Neural cell (in vitro differentiated cells): ENCODE measurements at regions not wholly inside any gene's neighbourhood (a gene's known extent, or its start where the extent isn't known, plus 50 kb on each side); places are given as distances from the start of the nearest gene placed in this dataset.

Source experiments
- H2AFZ ChIP-seq: fragments of 200-600, 300-800 bp; sonication (generic), shearing (Covaris generic); 2 replicates; pipeline ENCODE4 v1.6.0; 2014; ENCODE audit warnings: low read depth, mild to moderate bottlenecking, antibody characterized with exemption, low read length, moderate library complexity
- H3F3A ChIP-seq: fragments of 200-600 bp; shearing (Covaris generic); 2 replicates; pipeline ENCODE4 v1.6.1; 2016; ENCODE audit warnings: mild to moderate bottlenecking, moderate library complexity, mixed read lengths, antibody characterized with exemption, low read length; ENCODE audit not compliant: insufficient read depth, poor library complexity, severe bottlenecking
- H3K27ac ChIP-seq: fragments of 200-600, 300-800 bp; sonication (generic), shearing (Covaris generic); 2 replicates; pipeline ENCODE4 v1.5.1; 2014; ENCODE audit warnings: mild to moderate bottlenecking, low read length, moderate library complexity
- H3K27me3 ChIP-seq: fragments of 300-800, 200-600 bp; sonication (generic), shearing (Covaris generic); 2 replicates; pipeline ENCODE4 v1.6.0; 2014; ENCODE audit warnings: mild to moderate bottlenecking, low read depth, low read length, moderate library complexity; ENCODE audit not compliant: insufficient read depth
- H3K36me3 ChIP-seq: fragments of 300-800, 200-600 bp; sonication (generic), shearing (Covaris generic); 2 replicates; pipeline ENCODE4 v1.5.1; 2014; ENCODE audit warnings: mild to moderate bottlenecking, antibody characterized with exemption, low read length, moderate library complexity; ENCODE audit not compliant: insufficient read depth
- H3K4me2 ChIP-seq: fragments of 300-800, 200-600 bp; sonication (generic), shearing (Covaris generic); 2 replicates; pipeline ENCODE4 v1.6.0; 2014; ENCODE audit warnings: mild to moderate bottlenecking, low read length
- H3K4me3 ChIP-seq: fragments of 300-800, 200-600 bp; sonication (generic), shearing (Covaris generic); 2 replicates; pipeline ENCODE4 v1.5.1; 2014; ENCODE audit warnings: mild to moderate bottlenecking, low read length, moderate library complexity
- H3K79me2 ChIP-seq: fragments of 200-600 bp; shearing (Covaris generic); replicated peaks from 2 replicates; pipeline ENCODE4 v1.6.0; 2014; ENCODE audit warnings: mild to moderate bottlenecking, low read length, moderate library complexity; ENCODE audit not compliant: insufficient read depth
- H3K9ac ChIP-seq: fragments of 300-800, 200-600 bp; sonication (generic), shearing (Covaris generic); 2 replicates; pipeline ENCODE4 v1.6.1; 2016; ENCODE audit warnings: mild to moderate bottlenecking, low read length, mixed read lengths
- H3K9me2 ChIP-seq: fragments of 200-600 bp; shearing (Covaris generic); 2 replicates; pipeline ENCODE4 v1.6.1; 2016; ENCODE audit warnings: mild to moderate bottlenecking, low read length, mixed read lengths; ENCODE audit not compliant: insufficient read depth
- H3K9me3 ChIP-seq: fragments of 200-600, 300-800 bp; sonication (generic), shearing (Covaris generic); 2 replicates; pipeline ENCODE4 v1.6.1; 2016; ENCODE audit warnings: mild to moderate bottlenecking, mixed run types, low read length, moderate library complexity, mixed read lengths
- H4K20me1 ChIP-seq: fragments of 200-600 bp; shearing (Covaris generic); 2 replicates; pipeline ENCODE4 v1.6.1; 2016; ENCODE audit warnings: mild to moderate bottlenecking, mixed run types; ENCODE audit not compliant: insufficient read depth
- CTCF ChIP-seq: fragments of 450-650 bp; IDR thresholded peaks from 2 replicates; pipeline ENCODE4 v1.5.1; 2014; ENCODE audit warnings: antibody characterized with exemption, mild to moderate bottlenecking, moderate library complexity; ENCODE audit not compliant: poor library complexity, severe bottlenecking
- EP300 ChIP-seq: fragments of 450-650 bp; conservative IDR thresholded peaks from 2 replicates; pipeline ENCODE4 v1.6.1; 2014; ENCODE audit warnings: antibody characterized with exemption, mild to moderate bottlenecking, moderate library complexity; ENCODE audit not compliant: poor library complexity, severe bottlenecking
- EZH2 ChIP-seq: fragments of 200-600, 300-800 bp; shearing (Covaris generic), sonication (generic); IDR thresholded peaks from 2 replicates; pipeline ENCODE4 v1.6.1; 2014; ENCODE audit warnings: antibody characterized with exemption, low read length, borderline replicate concordance, mild to moderate bottlenecking; ENCODE audit not compliant: insufficient read depth, poor library complexity, severe bottlenecking
- MXI1 ChIP-seq: fragments of 450-650 bp; conservative IDR thresholded peaks from 2 replicates; pipeline ENCODE4 v1.6.1; 2014; ENCODE audit warnings: antibody characterized with exemption, mild to moderate bottlenecking; ENCODE audit not compliant: poor library complexity, severe bottlenecking
- POLR2AphosphoS5 ChIP-seq: IDR thresholded peaks from 2 replicates; pipeline ENCODE4 v1.6.1; 2012
- RAD21 ChIP-seq: fragments of 450-650 bp; conservative IDR thresholded peaks from 2 replicates; pipeline ENCODE4 v1.6.1; 2014; ENCODE audit warnings: antibody characterized with exemption, mild to moderate bottlenecking, moderate library complexity
- REST ChIP-seq: IDR thresholded peaks from 2 replicates; pipeline ENCODE4 v1.6.1; 2012; ENCODE audit warnings: borderline replicate concordance
- SMC3 ChIP-seq: fragments of 450-650 bp; conservative IDR thresholded peaks from 2 replicates; pipeline ENCODE4 v1.6.1; 2014; ENCODE audit warnings: antibody characterized with exemption, mild to moderate bottlenecking, moderate library complexity; ENCODE audit not compliant: poor library complexity
- TAF1 ChIP-seq: IDR thresholded peaks from 2 replicates; pipeline ENCODE4 v1.6.1; 2012; ENCODE audit warnings: low read depth

GRCh38 chr3:188084752-188085583 is 69.0 kb upstream of the LPP start:
- no peaks in the 10 kb centered on the region for H3F3A ChIP-seq
- H3K9me2 ChIP-seq: no peaks in the 10 kb centered on the region
- no peaks in the 10 kb centered on the region for H3K9me3 ChIP-seq
- H3K9ac ChIP-seq: no peak overlapping the region
- no peak overlapping the region for H2AFZ ChIP-seq
- no peak overlapping the region for H3K27ac ChIP-seq
- no peaks in the 10 kb centered on the region for H3K36me3 ChIP-seq
- no peak overlapping the region for H3K4me2 ChIP-seq
- no peaks in the 10 kb centered on the region for H4K20me1 ChIP-seq
- H3K79me2 ChIP-seq: no peaks in the 10 kb centered on the region
- TF ChIP-seq EP300 (no peak), MXI1 (no peak), RAD21 (no peak), SMC3 (no peak), REST (no peak), CTCF (no peak), TAF1 (no peak), EZH2 (no peak), POLR2AphosphoS5 (no peak)
- no peak overlapping the region for H3K4me3 ChIP-seq
- no peaks in the 10 kb centered on the region for H3K27me3 ChIP-seq

GRCh38 chr3:188085584-188086560 is 68.1 kb upstream of the LPP start:
- no peaks in the 10 kb centered on the region for H4K20me1 ChIP-seq
- no peaks in the 10 kb centered on the region for H3K36me3 ChIP-seq
- no peak overlapping the region for H3K9ac ChIP-seq
- H3K4me3 ChIP-seq: no peak overlapping the region
- H3K79me2 ChIP-seq: no peaks in the 10 kb centered on the region
- H3K27ac ChIP-seq: no peak overlapping the region
- no peaks in the 10 kb centered on the region for H3K27me3 ChIP-seq
- TF ChIP-seq SMC3 (no peak), TAF1 (no peak), EZH2 (no peak), REST (no peak), RAD21 (no peak)
- no peaks in the 10 kb centered on the region for H3F3A ChIP-seq
- no peak overlapping the region for H2AFZ ChIP-seq
- no peaks in the 10 kb centered on the region for H3K9me3 ChIP-seq
- no peak overlapping the region for H3K4me2 ChIP-seq
- no peaks in the 10 kb centered on the region for H3K9me2 ChIP-seq
